Heart left ventricle (tissue), 13 donors: ENCODE measurements at regions not wholly inside any gene's neighbourhood (a gene's known extent, or its start where the extent isn't known, plus 50 kb on each side); places are given as distances from the start of the nearest gene placed in this dataset.

ENCODE experiments used
- CTCF ChIP-seq, 12 donors: fragments of 200-600 bp; sonication (generic) in 4 of 12; IDR thresholded peaks; one replicate each; pipeline versions ENCODE4 v1.5.0 to v1.8.0; 2018 to 2022; ENCODE audit warnings: antibody characterized with exemption in 12 of 12, mild to moderate bottlenecking in 5 of 12
- POLR2A ChIP-seq, 2 donors: fragments of 450-650 bp; IDR thresholded peaks; one replicate each; pipeline ENCODE4 v1.6.1; 2017; ENCODE audit warnings: antibody characterized with exemption in 2 of 2, mild to moderate bottlenecking in 2 of 2, moderate library complexity in 2 of 2
- donor health status: ischemic (EF 13 %, LVEDD 7.1; RV severe dilation, severe dysfunction).
- donor health status: DM: no; HTN: yes; CAD: no.
- donor health status: DM: no; HTN: no; CAD: no.
- donor health status: ischemic (EF 25% LVEDD 6.9; RV normal size, moderate dysfunction).
- donor health status: ischemic (EF 25% LVEDD 5.7; RV mildly dilated, moderate dysfunction).
- donor health status: ischemic (EF 35%, LVEDD 5.7; RV mildly dilated, moderate dysfunction).
- donor health status: nonischemic (EF 11% LVEDD 7.7; RV severe dilation, severe dysfunction).
- donor health status: DM: yes; HTN: yes; CAD: no.
- donor health status: PGD.
- donor health status: ischemic (EF 29% LVEDD 5.4; RV normal size, mild dysfunction).
- donor health status: nonischemic (EF 23%, LVEDD 6.1; RV moderate dilation, normal function).

- TF ChIP-seq CTCF (IDR thresholded peaks at IDR 0.05) (no peak), POLR2A (IDR thresholded peaks at IDR 0.05) (no peak)
These were observed 130.6 kb downstream of the EDN3 start for GRCh38 chr20:59431014-59431413.
